ENCODE measurements at regions not wholly inside any gene's neighbourhood (a gene's known extent, or its start where the extent isn't known, plus 50 kb on each side); places are given as distances from the start of the nearest gene placed in this dataset.

GRCh38 chr11:70668204-70669202 is 270.2 kb downstream of the CTTN start:
- H3K9me3 ChIP-seq (ENCODE audit: low read depth): no peaks in the 10 kb centered on the region
- H3K36me3 ChIP-seq (replicated peaks; ENCODE audit: insufficient read depth, low read depth): no peaks in the 10 kb centered on the region
- 94% methylated on average over 23 of the region's 23 CpGs for WGBS (ENCODE audit: low lambda C conversion rate, missing lambda C conversion rate)
- DNase-seq (ENCODE audit: low spot score): no peak
- H3K4me2 ChIP-seq: no peak overlapping the region
- peaks cover 9% of the 10 kb centered on the region for H3K27me3 ChIP-seq
- H3K4me3 ChIP-seq: no peak overlapping the region
- H3K27ac ChIP-seq: no peak overlapping the region
- no peaks in the 10 kb centered on the region for H3K9me2 ChIP-seq (replicated peaks; ENCODE audit: insufficient read depth)
- H3K79me2 ChIP-seq: no peaks in the 10 kb centered on the region
- TF ChIP-seq EZH2 (IDR thresholded peaks at IDR 0.05; ENCODE audit: borderline replicate concordance): no peak
- TF ChIP-seq EZH2phosphoT487 (IDR thresholded peaks at IDR 0.05; ENCODE audit: low read depth, severe bottlenecking, unreplicated experiment): no peak
- no peak for TF ChIP-seq CTCF (IDR thresholded peaks at IDR 0.05; ENCODE audit: poor library complexity)
- no peaks in the 10 kb centered on the region for H3K4me1 ChIP-seq (ENCODE audit: insufficient read depth)
- H2AFZ ChIP-seq: no peak overlapping the region
- no peaks in the 10 kb centered on the region for H4K20me1 ChIP-seq (ENCODE audit: insufficient read depth, poor library complexity, severe bottlenecking)

- Histone ChIP-seq H3K27ac (no peak overlapping the region), H4K20me1 (ENCODE audit: insufficient read depth, poor library complexity, severe bottlenecking) (no peaks in the 10 kb centered on the region), H3K9me2 (replicated peaks; ENCODE audit: insufficient read depth) (no peaks in the 10 kb centered on the region), H3K27me3 (peaks cover under 1% of the 10 kb centered on the region), H3K4me2 (no peak overlapping the region), H3K9me3 (ENCODE audit: low read depth) (no peaks in the 10 kb centered on the region), H3K79me2 (no peaks in the 10 kb centered on the region), H3K36me3 (replicated peaks; ENCODE audit: insufficient read depth, low read depth) (no peaks in the 10 kb centered on the region), H2AFZ (no peak overlapping the region), H3K4me3 (no peak overlapping the region), H3K4me1 (ENCODE audit: insufficient read depth) (no peaks in the 10 kb centered on the region)
- no peak for DNase-seq (ENCODE audit: low spot score)
- 95% methylated on average over 12 of the region's 13 CpGs for WGBS (ENCODE audit: low lambda C conversion rate, missing lambda C conversion rate)
- no peak for TF ChIP-seq CTCF (IDR thresholded peaks at IDR 0.05; ENCODE audit: poor library complexity)
- no peak for TF ChIP-seq EZH2phosphoT487 (IDR thresholded peaks at IDR 0.05; ENCODE audit: low read depth, severe bottlenecking, unreplicated experiment)
- no peak for TF ChIP-seq EZH2 (IDR thresholded peaks at IDR 0.05; ENCODE audit: borderline replicate concordance)
Measured at GRCh38 chr11:70669281-70669680, 271.0 kb downstream of the CTTN start.

DNA sequence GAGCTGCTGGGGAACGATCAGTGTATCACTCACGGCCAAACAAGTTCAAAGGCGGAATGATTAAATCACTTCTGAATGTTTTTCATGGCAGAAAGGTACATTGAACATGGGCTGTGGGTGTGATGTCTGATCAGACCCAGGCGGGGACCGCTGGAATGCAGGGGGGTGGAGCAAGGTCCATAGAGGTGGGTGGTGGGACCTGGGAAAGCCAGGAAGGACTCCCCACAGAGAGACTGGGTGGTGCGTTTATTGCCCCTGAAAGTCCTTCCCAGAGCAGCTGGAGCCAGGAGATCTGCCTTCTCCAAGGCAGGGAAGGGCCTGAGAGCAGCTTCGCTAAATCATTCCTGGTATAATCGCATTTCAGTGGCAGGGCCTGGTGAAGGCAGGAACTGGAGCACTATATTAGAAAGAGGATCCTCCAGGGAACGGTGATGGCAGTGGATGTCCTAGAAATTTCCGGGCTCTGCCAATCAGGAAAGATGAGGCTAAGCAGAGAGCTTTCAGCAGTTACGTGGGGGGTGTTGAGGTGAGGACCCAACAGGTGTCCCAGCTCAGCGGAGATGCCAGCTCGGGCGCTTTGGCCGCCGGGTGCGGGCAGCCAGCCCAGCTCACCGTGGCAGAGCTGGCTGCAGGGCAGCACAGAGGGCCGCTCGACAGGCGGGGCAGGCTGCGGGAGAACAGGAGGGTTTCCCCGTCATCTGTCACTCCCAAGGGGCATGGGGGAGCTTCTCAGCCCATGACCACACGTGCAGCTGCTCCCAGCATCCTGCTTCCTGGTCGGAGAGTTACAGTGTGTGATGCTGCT is 271.7 kb downstream of the CTTN start:
- no peak for TF ChIP-seq EZH2 (IDR thresholded peaks at IDR 0.05; ENCODE audit: borderline replicate concordance)
- no peak for TF ChIP-seq EZH2phosphoT487 (IDR thresholded peaks at IDR 0.05; ENCODE audit: low read depth, severe bottlenecking, unreplicated experiment)
- TF ChIP-seq CTCF (IDR thresholded peaks at IDR 0.05; ENCODE audit: poor library complexity): no peak
- Histone ChIP-seq H3K9me2 (replicated peaks; ENCODE audit: insufficient read depth) (no peaks in the 10 kb centered on the region), H3K4me2 (no peak overlapping the region), H3K4me1 (ENCODE audit: insufficient read depth) (no peaks in the 10 kb centered on the region), H4K20me1 (ENCODE audit: insufficient read depth, poor library complexity, severe bottlenecking) (no peaks in the 10 kb centered on the region), H3K4me3 (no peak overlapping the region), H3K27ac (no peak overlapping the region), H3K9me3 (ENCODE audit: low read depth) (no peaks in the 10 kb centered on the region), H3K79me2 (no peaks in the 10 kb centered on the region), H3K36me3 (replicated peaks; ENCODE audit: insufficient read depth, low read depth) (no peaks in the 10 kb centered on the region), H2AFZ (no peak overlapping the region), H3K27me3 (no peaks in the 10 kb centered on the region)
- DNase-seq (ENCODE audit: low spot score): no peak
- WGBS (ENCODE audit: low lambda C conversion rate, missing lambda C conversion rate): 87% methylated on average over 22 of the region's 25 CpGs
